COLO668 (cell line): ENCODE measurements at regions not wholly inside any gene's neighbourhood (a gene's known extent, or its start where the extent isn't known, plus 50 kb on each side); places are given as distances from the start of the nearest gene placed in this dataset.

ENCODE experiments used
- DNase-seq: peaks from one replicate; lab custom pipeline; 2025; ENCODE audit not compliant: unreplicated experiment; lab: John Stamatoyannopoulos, UW

GRCh38 chr14:98951521-98952152 lies 320.4 kb downstream of the BCL11B start:
- DNase-seq = no peak

- DNase-seq = no peak
Measured at GRCh38 chr14:98952593-98953350, 319.2 kb downstream of the BCL11B start.

GRCh38 chr14:98953551-98954348 lies 318.2 kb downstream of the BCL11B start:
- no peak for DNase-seq

- DNase-seq = no peak
Measured at GRCh38 chr14:98954349-98955000, 317.5 kb downstream of the BCL11B start.

- no peak for DNase-seq
Measured at GRCh38 chr14:98955036-98955740, 316.8 kb downstream of the BCL11B start.

DNA sequence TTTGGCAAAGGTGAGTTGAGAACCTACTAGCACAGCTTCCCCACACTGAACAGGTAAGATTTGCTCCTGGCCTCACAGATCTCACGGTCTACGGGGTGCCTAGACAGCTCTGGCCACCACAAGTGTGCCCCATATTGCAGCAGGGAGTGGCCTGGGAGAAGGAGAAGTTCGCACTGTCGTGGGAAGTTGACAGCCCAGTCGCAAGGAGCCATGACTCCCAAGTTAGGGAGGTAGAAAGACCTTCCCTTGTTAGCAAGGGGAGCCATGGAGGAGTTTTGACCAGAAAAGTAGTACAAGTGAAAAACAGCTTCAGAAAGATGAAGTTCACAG lies 316.3 kb downstream of the BCL11B start:
- DNase-seq = no peak

DNA sequence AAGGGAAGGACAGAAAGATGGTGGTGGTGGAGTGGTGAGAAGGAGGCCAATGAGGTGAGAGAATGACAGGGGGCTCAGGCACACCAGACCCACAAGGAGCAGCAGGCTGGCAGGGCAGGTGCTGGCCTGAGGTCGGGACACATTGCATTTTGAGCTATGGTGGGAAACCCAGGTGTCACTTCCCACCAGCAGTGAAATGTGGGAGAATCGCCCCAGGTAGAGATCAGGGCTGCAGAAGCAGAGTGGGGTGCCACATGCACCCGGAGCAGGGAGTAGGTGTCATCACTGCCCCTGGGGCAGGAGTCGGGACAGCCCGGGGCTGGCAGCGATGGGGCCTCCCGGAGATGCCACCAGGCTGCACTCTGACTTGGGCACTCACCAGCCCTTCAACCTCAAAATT lies 315.8 kb downstream of the BCL11B start:
- no peak for DNase-seq

GRCh38 chr14:98956661-98957060 lies 315.3 kb downstream of the BCL11B start:
- no peak for DNase-seq

- DNase-seq = no peak
Measured at GRCh38 chr14:98957211-98958047, 314.6 kb downstream of the BCL11B start.

DNA sequence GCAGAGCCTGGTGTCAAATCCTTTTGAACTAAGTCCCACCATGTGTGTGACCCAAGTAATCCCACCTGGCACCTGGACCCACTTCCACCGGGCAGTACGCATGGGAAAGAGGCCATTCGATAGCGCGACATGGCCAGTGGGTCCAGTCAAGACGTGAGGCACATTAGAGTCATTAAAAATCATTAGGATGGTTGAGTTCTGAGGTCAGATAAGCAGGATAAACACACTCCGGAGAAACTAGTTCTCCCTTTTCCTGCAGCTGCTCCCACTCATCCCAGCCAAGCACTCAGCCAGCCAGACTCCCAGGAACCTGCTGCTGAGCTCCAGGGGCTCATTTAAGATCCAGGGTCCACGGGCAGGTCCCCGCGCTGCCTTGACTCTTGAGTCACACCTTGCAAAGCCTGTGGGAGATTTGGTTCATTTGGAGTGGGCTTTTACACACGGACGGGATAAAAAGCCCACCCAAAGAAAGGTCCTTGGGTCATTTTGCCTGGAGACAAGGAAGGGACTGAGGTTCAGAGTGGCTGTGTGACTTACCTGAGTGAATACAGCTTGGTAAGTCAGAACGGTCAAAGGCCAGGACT lies 313.9 kb downstream of the BCL11B start:
- DNase-seq = no peak

GRCh38 chr14:98958632-98959031 lies 313.4 kb downstream of the BCL11B start:
- DNase-seq = no peak

- no peak for DNase-seq
Measured at GRCh38 chr14:98959410-98959809, 312.6 kb downstream of the BCL11B start.

DNA sequence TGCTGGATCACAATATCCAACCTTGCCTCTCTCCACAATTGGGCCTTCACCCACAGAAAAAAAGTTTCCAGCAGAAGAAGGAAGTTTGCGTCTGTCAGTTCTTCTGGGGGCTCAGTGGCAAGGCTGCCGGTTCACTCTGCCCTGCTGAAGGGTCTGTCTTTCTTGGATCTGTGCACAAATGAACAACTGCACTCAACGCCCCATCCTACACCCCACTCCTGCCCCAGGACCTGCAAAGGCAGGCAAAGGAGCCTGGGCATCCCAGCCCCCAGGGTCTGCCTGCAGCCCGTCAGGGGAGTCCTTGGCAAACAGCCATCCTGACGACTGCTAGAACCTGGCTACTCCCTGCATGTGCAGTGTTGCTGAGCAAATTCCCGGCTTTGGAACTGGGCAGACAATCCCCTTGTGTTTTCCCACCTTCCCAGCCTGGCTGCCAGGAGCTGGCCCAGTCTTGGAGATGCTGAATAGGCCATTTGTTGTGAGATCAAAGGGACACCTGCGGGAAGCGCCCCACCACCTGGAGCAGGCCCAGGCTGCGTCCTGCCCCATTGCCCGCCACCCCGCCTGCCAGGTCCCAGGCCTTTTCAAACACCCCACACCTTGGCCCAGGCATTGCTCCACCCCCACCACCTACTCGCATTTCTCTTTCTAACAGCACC lies 311.9 kb downstream of the BCL11B start:
- no peak for DNase-seq

- no peak for DNase-seq
Measured at GRCh38 chr14:98960617-98961013, 311.4 kb downstream of the BCL11B start.

- no peak for DNase-seq
Measured at GRCh38 chr14:98961191-98961590, 310.8 kb downstream of the BCL11B start.

- no peak for DNase-seq
Measured at GRCh38 chr14:98962118-98962517, 309.9 kb downstream of the BCL11B start.

GRCh38 chr14:98963610-98964009 lies 308.4 kb downstream of the BCL11B start:
- DNase-seq = no peak

DNA sequence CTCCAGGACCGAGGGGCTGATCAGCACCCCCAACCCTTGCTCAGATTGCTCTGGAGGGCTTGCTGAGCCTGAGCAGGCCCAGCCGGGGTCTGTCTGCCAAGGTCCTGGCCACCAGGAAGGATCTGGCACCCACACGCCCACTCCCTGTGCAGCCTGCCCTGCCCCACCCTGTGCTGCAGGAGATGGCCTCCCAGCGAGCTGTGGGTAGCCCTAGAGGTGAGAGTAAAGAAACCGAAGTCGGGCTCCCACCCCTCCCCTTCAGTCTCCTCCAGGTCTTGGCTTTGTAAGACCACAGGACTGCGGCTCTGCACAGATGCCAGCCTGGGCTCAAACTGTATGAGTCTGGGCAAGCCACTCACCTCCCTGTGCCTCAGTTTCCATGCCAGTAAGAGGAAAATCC lies 307.8 kb downstream of the BCL11B start:
- DNase-seq = no peak

GRCh38 chr14:98965076-98965475 lies 306.9 kb downstream of the BCL11B start:
- no peak for DNase-seq
